NCI-H2171 (cell line): ENCODE measurements at regions not wholly inside any gene's neighbourhood (a gene's known extent, or its start where the extent isn't known, plus 50 kb on each side); places are given as distances from the start of the nearest gene placed in this dataset.

Experiments
- DNase-seq: peaks from one replicate; lab custom pipeline; 2025; lab: John Stamatoyannopoulos, UW

- no peak for DNase-seq
These were observed 162.3 kb downstream of the COX7C start for GRCh38 chr5:86780018-86780417.

- DNase-seq = no peak
These were observed 169.2 kb downstream of the COX7C start for GRCh38 chr5:86786955-86787354.

- DNase-seq = no peak
These were observed 177.9 kb downstream of the COX7C start for GRCh38 chr5:86795659-86796058.

- no peak for DNase-seq
These were observed 179.9 kb downstream of the COX7C start for GRCh38 chr5:86797677-86798076.

GRCh38 chr5:86806206-86806605, 188.5 kb downstream of the COX7C start:
- DNase-seq = no peak

GRCh38 chr5:86807046-86808031, 189.6 kb downstream of the COX7C start:
- DNase-seq = no peak

- no peak for DNase-seq
These were observed 196.6 kb downstream of the COX7C start for GRCh38 chr5:86814315-86814714.

- DNase-seq = no peak
These were observed 197.2 kb downstream of the COX7C start for GRCh38 chr5:86814907-86815306.

GRCh38 chr5:86824637-86825036, 206.9 kb downstream of the COX7C start:
- DNase-seq = no peak

GRCh38 chr5:86831128-86831527, 213.4 kb downstream of the COX7C start:
- no peak for DNase-seq

- no peak for DNase-seq
These were observed 216.1 kb downstream of the COX7C start for GRCh38 chr5:86833868-86834267.

- no peak for DNase-seq
These were observed 219.9 kb downstream of the COX7C start for GRCh38 chr5:86837610-86838009.

GRCh38 chr5:86838083-86838482, 220.3 kb downstream of the COX7C start:
- DNase-seq = no peak

- DNase-seq = no peak
These were observed 223.4 kb downstream of the COX7C start for GRCh38 chr5:86841000-86841644.

GRCh38 chr5:86858442-86858841, 240.7 kb downstream of the COX7C start:
- no peak for DNase-seq

- no peak for DNase-seq
These were observed 243.8 kb downstream of the COX7C start for GRCh38 chr5:86861512-86861911.

- DNase-seq = no peak
These were observed 244.4 kb downstream of the COX7C start for GRCh38 chr5:86862093-86862492.

GRCh38 chr5:86864051-86864450, 246.3 kb downstream of the COX7C start:
- no peak for DNase-seq

GRCh38 chr5:86865256-86865785, 247.6 kb downstream of the COX7C start:
- no peak for DNase-seq

GRCh38 chr5:86866036-86866435, 248.3 kb downstream of the COX7C start:
- DNase-seq = no peak

GRCh38 chr5:86869268-86869667, 251.5 kb downstream of the COX7C start:
- no peak for DNase-seq

GRCh38 chr5:86875539-86875938, 257.8 kb downstream of the COX7C start:
- no peak for DNase-seq

- DNase-seq = no peak
These were observed 260.5 kb downstream of the COX7C start for GRCh38 chr5:86878250-86878649.
